ENCODE measurements at regions not wholly inside any gene's neighbourhood (a gene's known extent, or its start where the extent isn't known, plus 50 kb on each side); places are given as distances from the start of the nearest gene placed in this dataset.
"Not testable (repeated sequence)": the region's sequence is repeated elsewhere in the genome, so short reads cannot be mapped to it uniquely, and the experiment has no call there.

GRCh38 chr4:109378511-109378910 is 55.1 kb upstream of the SEC24B start:
- no peak for DNase-seq (ENCODE audit: low spot score)

- no peak for DNase-seq (ENCODE audit: low spot score)
These were observed 55.5 kb upstream of the SEC24B start for GRCh38 chr4:109378076-109378475.

DNA sequence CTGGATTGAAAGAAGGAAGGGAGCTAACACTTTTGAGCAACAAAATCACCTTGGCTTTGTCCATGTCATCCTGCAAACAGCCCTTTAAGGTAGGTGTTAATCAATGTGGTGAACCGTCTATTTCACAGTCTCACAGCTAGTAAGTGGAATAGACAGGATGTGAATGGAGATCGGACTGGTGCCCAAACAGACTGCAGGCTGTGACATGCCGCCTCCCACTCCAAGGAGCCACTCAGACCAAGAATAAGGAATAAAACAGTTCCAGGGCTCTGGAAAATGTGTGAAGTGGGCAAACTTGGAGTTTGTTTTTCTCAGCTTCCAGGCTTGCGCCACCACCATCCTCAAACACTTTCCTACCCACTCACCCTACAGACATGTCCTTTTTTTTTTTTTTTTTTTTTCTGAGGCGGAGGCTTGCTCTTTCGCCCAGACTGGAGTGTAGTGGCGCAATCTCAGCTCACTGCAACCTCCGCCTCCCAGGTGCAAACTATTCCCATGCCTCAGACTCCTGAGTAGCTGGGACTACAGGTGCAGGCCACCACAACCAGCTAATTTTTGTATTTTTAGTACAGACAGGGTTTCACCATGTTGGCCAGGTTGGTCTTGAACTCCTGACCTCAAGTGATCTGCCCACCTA is 57.7 kb upstream of the SEC24B start:
- DNase-seq (ENCODE audit: low spot score), result no peak

GRCh38 chr4:109368661-109369060 is 65.0 kb upstream of the SEC24B start:
- peak; percentile 22 for DNase-seq (ENCODE audit: low spot score)

DNA sequence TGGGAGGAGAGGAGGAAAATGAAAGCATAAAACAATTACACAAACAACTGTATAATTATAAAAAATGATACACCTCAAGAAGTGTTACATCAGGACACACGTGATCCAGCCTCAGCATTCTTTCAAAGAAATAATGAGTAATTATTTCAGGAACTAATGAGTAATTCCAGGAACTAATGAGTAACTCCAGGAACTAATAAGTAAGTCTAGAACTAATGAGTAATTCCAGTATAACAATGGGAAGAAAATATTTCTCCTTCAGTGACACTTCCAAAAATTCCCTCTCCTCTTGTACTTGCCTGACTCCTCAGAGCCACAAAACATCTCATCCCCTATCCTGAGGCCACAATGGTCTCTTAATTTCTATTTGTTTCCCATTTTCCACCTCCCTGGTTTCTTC is 63.5 kb upstream of the COL25A1 start:
- peak; percentile 77 for DNase-seq (ENCODE audit: low spot score)

GRCh38 chr4:109365297-109365696 is 62.8 kb upstream of the COL25A1 start:
- not testable (repeated sequence) for DNase-seq (ENCODE audit: low spot score)

DNA sequence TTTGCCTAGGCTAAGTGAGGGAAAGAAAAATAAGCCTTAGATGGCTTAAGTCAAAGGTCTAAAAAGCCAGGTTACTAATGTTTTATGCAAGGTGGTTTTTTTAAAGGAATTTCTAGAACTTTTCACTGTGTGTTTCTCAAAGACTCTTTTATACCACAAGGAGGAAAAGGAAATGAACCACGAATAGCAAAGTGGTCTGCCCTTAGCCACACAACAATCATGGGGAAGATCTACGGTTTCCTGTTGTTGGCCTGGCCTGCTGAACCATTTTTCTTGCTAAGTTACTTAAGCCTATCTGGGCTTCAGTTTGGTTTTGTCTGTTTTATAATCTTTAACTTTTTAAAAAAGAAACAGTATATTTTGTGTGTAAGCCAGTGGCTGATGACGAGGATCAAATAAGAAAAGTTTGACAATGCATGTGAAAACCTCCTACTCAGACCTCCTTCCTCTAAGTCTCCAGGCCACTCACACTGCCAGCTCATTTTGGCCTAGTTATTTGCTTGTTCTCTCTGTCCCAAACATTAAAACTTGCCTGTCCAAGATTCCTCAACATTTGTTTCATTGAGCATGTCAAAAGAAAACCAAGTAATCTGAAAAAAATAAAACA is 56.7 kb upstream of the COL25A1 start:
- no peak for DNase-seq (ENCODE audit: low spot score)

DNA sequence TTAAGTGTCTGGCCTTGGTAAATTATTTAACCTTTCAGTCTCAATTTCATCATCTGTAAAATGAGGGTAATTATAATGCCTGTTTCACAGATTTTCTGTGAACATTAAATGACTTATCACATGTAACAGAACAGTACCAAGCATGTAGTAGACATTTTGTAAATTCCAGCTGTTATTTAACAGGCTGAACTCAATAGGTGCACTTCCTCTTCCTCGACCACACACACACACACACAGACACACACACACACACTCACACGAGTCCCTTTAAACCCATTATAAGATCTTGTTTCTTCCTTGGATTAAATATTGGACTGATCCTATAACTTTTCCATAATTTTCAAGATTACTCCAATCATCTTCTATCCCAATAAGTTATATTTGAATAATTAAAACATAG is 53.4 kb upstream of the COL25A1 start:
- no peak for DNase-seq (ENCODE audit: low spot score)

GRCh38 chr4:109352941-109353340 is 50.5 kb upstream of the COL25A1 start:
- DNase-seq (ENCODE audit: low spot score), result no peak

Data from kidney tubule cell (primary cell).